ENCODE measurements at regions not wholly inside any gene's neighbourhood (a gene's known extent, or its start where the extent isn't known, plus 50 kb on each side); places are given as distances from the start of the nearest gene placed in this dataset.

DNA sequence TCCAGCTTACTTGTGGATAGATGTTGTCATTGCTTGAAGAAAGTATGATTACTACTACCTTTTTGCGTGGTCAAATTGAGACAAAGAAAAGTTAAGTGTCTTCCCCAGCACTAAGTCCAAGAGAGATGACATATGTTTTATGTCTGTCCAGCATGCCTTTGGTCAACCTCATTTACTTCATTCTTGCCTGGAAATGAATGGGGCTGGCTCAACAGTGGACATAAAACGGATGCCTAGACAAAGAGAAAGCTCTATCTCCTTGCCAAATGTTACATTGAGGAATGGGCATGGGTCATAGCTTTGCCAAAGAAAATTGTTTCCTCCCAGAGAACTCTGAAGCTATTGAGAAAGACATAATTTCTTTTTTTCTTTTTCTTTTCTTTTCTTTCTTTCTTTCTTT is 82.4 kb upstream of the PLPPR4 start:
- TF ChIP-seq GATA2 (IDR thresholded peaks at IDR 0.05; ENCODE audit: low read depth, low read length) (no peak), GATA3 (IDR thresholded peaks at IDR 0.05; ENCODE audit: low read depth, low read length) (no peak)

All from SH-SY5Y (cell line).